ENCODE measurements at regions not wholly inside any gene's neighbourhood (a gene's known extent, or its start where the extent isn't known, plus 50 kb on each side); places are given as distances from the start of the nearest gene placed in this dataset.
"Not testable (repeated sequence)": the region's sequence is repeated elsewhere in the genome, so short reads cannot be mapped to it uniquely, and the experiment has no call there.

DNA sequence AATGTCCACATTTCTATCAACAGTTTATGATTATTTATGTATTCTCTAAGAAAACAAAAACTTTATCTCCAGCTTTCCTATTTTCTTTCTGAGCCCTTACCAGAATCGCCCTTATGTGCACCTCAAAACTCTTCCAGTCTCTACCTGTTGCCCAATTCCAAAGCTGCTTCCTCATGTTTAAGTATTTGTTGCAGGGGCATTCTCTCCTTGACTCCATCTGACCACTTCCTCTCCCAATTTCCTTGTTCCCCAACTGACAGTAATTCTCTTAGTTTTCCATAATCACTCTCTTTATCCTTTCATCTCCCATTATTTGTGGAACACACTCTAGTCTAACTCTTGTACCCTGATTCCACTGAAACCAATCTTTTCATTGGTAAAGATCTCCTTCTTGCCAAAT is 105.4 kb upstream of the RBBP8 start:
- intact Hi-C loops (cut with DNase I): no loop called here
- Histone ChIP-seq H3K27me3 (no peaks in the 10 kb centered on the region), H3K27ac (no peak overlapping the region), H3K4me3 (no peak overlapping the region), H3K36me3 (replicated peaks in 1 of 2) (no peaks in the 10 kb centered on the region), H3K4me1 (replicated peaks in 1 of 2) (no peaks in the 10 kb centered on the region), H3K9me3 (replicated peaks in 1 of 3) (no peaks in the 10 kb centered on the region)
- 83 to 100% (median 88%) methylated on average over 1 of the region's 1 CpG for WGBS, 4 donors
- TF ChIP-seq, protein P1, sequence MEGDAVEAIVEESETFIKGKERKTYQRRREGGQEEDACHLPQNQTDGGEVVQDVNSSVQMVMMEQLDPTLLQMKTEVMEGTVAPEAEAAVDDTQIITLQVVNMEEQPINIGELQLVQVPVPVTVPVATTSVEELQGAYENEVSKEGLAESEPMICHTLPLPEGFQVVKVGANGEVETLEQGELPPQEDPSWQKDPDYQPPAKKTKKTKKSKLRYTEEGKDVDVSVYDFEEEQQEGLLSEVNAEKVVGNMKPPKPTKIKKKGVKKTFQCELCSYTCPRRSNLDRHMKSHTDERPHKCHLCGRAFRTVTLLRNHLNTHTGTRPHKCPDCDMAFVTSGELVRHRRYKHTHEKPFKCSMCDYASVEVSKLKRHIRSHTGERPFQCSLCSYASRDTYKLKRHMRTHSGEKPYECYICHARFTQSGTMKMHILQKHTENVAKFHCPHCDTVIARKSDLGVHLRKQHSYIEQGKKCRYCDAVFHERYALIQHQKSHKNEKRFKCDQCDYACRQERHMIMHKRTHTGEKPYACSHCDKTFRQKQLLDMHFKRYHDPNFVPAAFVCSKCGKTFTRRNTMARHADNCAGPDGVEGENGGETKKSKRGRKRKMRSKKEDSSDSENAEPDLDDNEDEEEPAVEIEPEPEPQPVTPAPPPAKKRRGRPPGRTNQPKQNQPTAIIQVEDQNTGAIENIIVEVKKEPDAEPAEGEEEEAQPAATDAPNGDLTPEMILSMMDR (IDR thresholded peaks at IDR 0.05): no peak
- no peak for TF ChIP-seq POLR2A (IDR thresholded peaks at IDR 0.05)
- no peak for DNase-seq

DNA sequence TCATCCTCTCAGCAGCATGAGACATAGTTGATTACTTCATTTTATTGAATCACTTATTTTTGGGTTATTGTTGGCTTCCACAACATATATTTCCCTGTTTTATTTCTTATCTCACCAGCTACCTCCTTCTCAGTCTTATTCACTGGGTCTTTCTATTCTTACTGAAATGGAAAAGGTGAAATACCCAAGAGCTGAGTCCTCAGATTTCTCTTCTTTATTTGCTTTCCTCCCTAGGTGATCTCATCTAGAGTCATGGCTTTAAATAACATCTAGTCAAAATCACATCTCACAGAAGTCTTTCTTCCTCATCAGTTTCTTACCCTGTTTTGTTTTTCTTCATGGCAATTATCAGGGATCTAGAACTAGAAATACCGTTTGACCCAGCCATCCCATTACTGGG is 105.0 kb upstream of the RBBP8 start:
- Histone ChIP-seq H3K27ac (no peak overlapping the region), H3K4me1 (replicated peaks in 1 of 2) (no peaks in the 10 kb centered on the region), H3K36me3 (replicated peaks in 1 of 2) (no peaks in the 10 kb centered on the region), H3K27me3 (no peaks in the 10 kb centered on the region), H3K9me3 (replicated peaks in 1 of 3) (no peaks in the 10 kb centered on the region), H3K4me3 (no peak overlapping the region)
- no peak for DNase-seq
- intact Hi-C loops (cut with DNase I): no loop called here
- TF ChIP-seq POLR2A (IDR thresholded peaks at IDR 0.05): no peak
- TF ChIP-seq, protein P1 (IDR thresholded peaks at IDR 0.05): no peak
- WGBS, 4 donors: 67 to 94% (median 89%) methylated on average over 1 of the region's 1 CpG

DNA sequence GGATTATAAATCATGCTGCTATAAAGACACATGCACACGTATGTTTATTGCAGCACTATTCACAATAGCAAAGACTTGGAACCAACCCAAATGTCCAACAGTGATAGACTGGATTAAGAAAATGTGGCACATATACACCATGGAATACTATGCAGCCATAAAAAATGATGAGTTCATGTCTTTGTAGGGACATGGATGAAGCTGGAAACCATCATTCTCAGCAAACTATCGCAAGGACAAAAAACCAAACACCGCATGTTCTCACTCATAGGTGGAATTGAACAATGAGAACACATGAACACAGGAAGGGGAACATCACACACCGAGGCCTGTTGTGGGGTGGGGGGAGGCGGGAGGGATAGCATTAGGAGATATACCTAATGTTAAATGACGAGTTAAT is 104.5 kb upstream of the RBBP8 start:
- H3K27ac ChIP-seq; intact Hi-C loops (cut with DNase I); H3K36me3 ChIP-seq (replicated peaks in 1 of 2); H3K4me1 ChIP-seq (replicated peaks in 1 of 2); H3K4me3 ChIP-seq; DNase-seq; H3K9me3 ChIP-seq (replicated peaks in 1 of 3); H3K27me3 ChIP-seq: not testable (repeated sequence)
- 87 to 98% (median 90%) methylated on average over 3 to 6 of the region's 6 CpGs for WGBS, 4 donors

DNA sequence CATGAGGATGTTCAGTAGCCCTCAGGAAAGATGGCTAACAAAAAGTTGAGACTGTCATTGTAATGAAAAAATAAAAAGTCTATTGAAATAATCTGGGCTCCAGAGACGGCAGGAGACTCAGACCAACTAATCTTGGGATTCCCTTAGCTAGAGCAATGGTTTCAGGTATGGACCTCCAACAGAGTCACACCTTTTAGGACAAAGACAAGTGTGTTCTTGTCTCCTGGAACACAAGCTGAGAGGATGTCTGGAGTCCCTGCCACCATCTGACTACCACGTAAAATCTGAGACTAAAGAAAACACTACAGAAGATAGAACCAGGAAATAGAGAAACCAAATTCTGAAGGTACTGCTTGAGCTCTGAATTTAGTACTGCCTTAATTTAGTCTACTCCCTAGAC is 103.3 kb upstream of the RBBP8 start:
- Histone ChIP-seq H3K4me3 (no peak overlapping the region), H3K27me3 (no peaks in the 10 kb centered on the region), H3K36me3 (replicated peaks in 1 of 2) (no peaks in the 10 kb centered on the region), H3K27ac (no peak overlapping the region), H3K9me3 (replicated peaks in 1 of 3) (no peaks in the 10 kb centered on the region), H3K4me1 (replicated peaks in 1 of 2) (no peaks in the 10 kb centered on the region)
- DNase-seq: no peak
- 80 to 94% (median 88%) methylated on average over 2 of the region's 2 CpGs for WGBS, 4 donors
- intact Hi-C loops (cut with DNase I): no loop called here
- no peak for TF ChIP-seq POLR2A (IDR thresholded peaks at IDR 0.05)
- TF ChIP-seq, protein P1 (IDR thresholded peaks at IDR 0.05): no peak

DNA sequence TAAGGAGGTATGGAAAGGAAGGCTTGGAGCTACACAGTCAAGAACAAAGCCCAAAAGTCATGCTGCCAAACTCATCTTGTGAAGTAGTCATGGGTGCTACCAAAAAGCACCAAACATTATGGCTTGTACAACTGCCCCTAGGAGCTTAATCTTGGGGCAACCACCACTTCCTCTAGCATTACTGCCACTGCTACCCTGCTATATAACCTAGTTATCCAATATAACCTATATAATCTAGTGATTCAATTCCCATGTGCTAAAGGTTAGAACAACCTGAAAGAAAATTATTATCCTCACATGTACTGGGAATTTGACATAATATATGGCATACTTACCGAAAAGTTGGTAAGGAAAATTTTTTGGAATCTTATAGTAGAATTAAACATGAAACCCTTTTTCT is 102.6 kb upstream of the RBBP8 start:
- no peaks in the 10 kb centered on the region for H3K4me1 ChIP-seq (replicated peaks in 1 of 2)
- no peak for DNase-seq
- no peaks in the 10 kb centered on the region for H3K9me3 ChIP-seq (replicated peaks in 1 of 3)
- WGBS, 4 donors: 89 to 98% (median 95%) methylated on average over 1 of the region's 1 CpG
- no peak overlapping the region for H3K4me3 ChIP-seq
- TF ChIP-seq, protein P1 (IDR thresholded peaks at IDR 0.05): no peak
- intact Hi-C loops (cut with DNase I): no loop called here
- no peak overlapping the region for H3K27ac ChIP-seq
- H3K36me3 ChIP-seq (replicated peaks in 1 of 2): no peaks in the 10 kb centered on the region
- no peaks in the 10 kb centered on the region for H3K27me3 ChIP-seq

Measured in adrenal gland (tissue), 9 donors.